HG02981 (cell line): ENCODE measurements at regions not wholly inside any gene's neighbourhood (a gene's known extent, or its start where the extent isn't known, plus 50 kb on each side); places are given as distances from the start of the nearest gene placed in this dataset.
A peak's percentile ranks its signal among the peaks of the same experiment; 100 is the strongest.

Experiments used
- ATAC-seq: cut with Tn5 transposase; IDR thresholded peaks from one replicate; pipeline ENCODE4 v1.9.1; 2021; ENCODE audit warnings: mild to moderate bottlenecking, moderate library complexity; ENCODE audit not compliant: unreplicated experiment

GRCh38 chr1:25042331-25043227 lies 112.5 kb upstream of the RUNX3 start:
- no peak for ATAC-seq

GRCh38 chr1:25041916-25042315 lies 111.8 kb upstream of the RUNX3 start:
- no peak for ATAC-seq

GRCh38 chr1:25040122-25040685 lies 110.1 kb upstream of the RUNX3 start:
- ATAC-seq, result no peak

GRCh38 chr1:25039229-25039628 lies 109.2 kb upstream of the RUNX3 start:
- no peak for ATAC-seq

- no peak for ATAC-seq
Observed at GRCh38 chr1:25038699-25039098, 108.6 kb upstream of the RUNX3 start.

- ATAC-seq, result no peak
Observed at GRCh38 chr1:25037174-25038074, 107.3 kb upstream of the RUNX3 start.

- no peak for ATAC-seq
Observed at GRCh38 chr1:25036117-25036546, 106.1 kb upstream of the RUNX3 start.

GRCh38 chr1:25035523-25036116 lies 105.5 kb upstream of the RUNX3 start:
- ATAC-seq, result no peak

GRCh38 chr1:25034736-25035522 lies 104.9 kb upstream of the RUNX3 start:
- no peak for ATAC-seq

- peak; percentile 20 for ATAC-seq
Observed at GRCh38 chr1:25033828-25034705, 104.0 kb upstream of the RUNX3 start.

- no peak for ATAC-seq
Observed at GRCh38 chr1:25033030-25033827, 103.2 kb upstream of the RUNX3 start.

- ATAC-seq, result peak; percentile 42
Observed at GRCh38 chr1:25031966-25032667, 102.0 kb upstream of the RUNX3 start.

- ATAC-seq, result peak; percentile 4
Observed at GRCh38 chr1:25031601-25031965, 101.5 kb upstream of the RUNX3 start.

- ATAC-seq, result peak; percentile 41
Observed at GRCh38 chr1:25030674-25031589, 100.9 kb upstream of the RUNX3 start.

- no peak for ATAC-seq
Observed at GRCh38 chr1:25030012-25030411, 99.9 kb upstream of the RUNX3 start.

GRCh38 chr1:25028907-25029599 lies 99.0 kb upstream of the RUNX3 start:
- no peak for ATAC-seq
